ENCODE measurements at regions not wholly inside any gene's neighbourhood (a gene's known extent, or its start where the extent isn't known, plus 50 kb on each side); places are given as distances from the start of the nearest gene placed in this dataset.

- no peak for DNase-seq
These were observed 111.6 kb upstream of the GLI3 start for GRCh38 chr7:42348631-42349030.

DNA sequence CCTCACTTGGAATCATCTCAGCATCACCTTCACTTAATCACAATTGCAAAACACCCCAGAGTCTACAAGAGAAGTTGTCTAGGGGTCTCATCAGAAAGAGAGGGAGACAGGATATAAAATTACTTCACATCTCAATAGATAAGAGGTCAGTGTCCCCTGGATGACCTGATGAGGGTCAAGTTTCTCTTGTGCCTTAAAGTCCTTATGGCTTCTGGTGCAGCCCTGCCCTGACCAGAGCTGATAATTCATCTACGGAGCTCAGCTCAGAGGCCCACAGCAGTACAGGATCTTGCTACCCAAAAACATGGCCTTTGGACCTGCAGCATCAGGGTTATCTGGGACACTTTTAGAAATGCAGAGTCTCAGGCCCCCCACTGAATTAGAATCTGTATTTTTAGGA, 111.1 kb upstream of the GLI3 start:
- no peak for DNase-seq

GRCh38 chr7:42347616-42348015, 110.6 kb upstream of the GLI3 start:
- DNase-seq, result no peak

DNA sequence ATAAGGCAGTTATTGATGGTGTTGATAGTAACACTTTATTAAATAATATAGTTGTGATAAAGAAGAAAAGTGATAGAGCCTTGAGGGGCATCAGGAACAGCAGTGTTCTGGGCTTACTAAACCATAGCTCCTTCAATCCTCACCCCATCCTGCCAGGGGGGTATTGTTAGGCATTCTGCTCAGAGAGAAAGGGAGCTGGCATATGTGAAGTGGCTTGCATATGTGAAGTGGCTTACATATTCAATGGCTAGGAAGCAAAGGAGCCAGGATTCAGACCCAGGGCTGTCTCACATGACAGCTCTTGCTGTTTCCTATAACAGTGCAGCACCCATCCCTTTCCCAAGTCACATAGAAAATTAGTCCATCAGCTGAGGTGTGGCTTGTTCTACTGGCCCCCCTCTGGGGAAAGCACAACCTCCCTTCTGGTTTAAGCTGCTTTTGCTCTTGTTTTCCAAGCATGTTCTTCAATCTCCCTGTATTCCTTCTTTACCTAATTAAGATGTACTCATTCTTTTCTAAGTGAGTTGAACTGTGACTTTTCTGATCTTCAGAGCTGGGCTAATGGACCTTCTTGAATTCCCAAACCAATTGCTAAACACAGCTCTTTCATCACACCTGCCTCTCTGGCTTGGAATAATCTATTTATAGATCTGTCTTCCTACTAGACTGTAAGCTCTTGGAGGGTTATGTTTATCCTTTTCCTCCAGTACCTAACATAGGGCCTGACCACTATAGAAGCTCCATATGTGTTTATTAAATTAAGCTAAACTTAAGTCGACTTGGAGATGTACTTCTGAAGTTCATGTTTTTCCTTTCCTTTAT, 108.7 kb upstream of the GLI3 start:
- no peak for DNase-seq

DNA sequence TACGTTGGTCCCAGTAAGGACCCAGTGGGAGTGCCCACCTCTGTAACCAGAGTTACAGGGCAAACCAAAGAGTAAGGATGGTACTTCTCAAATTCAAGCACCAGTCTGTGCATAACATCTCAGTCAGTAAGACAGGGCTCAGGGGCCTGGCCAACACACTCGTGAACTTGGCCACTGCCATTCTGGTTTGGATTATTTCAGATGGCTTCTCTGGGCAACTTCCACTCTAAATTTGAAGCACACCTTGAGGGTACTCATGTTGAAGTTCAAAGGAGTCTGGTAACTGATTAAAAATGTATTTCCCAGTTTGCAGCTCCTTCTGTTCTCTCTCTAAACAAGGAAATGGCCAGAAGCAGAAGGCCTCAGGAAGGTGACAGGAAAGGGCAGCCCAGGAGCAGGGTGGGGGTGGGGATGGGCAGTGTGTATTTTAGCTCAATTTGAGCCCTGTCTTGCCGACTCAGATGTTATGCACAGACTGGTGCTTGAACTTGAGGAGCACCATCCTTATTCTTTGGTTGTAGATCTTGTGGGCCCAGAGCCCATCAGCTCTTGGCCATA, 107.3 kb upstream of the GLI3 start:
- DNase-seq, result no peak

GRCh38 chr7:42342381-42342780, 105.4 kb upstream of the GLI3 start:
- DNase-seq, result no peak

DNA sequence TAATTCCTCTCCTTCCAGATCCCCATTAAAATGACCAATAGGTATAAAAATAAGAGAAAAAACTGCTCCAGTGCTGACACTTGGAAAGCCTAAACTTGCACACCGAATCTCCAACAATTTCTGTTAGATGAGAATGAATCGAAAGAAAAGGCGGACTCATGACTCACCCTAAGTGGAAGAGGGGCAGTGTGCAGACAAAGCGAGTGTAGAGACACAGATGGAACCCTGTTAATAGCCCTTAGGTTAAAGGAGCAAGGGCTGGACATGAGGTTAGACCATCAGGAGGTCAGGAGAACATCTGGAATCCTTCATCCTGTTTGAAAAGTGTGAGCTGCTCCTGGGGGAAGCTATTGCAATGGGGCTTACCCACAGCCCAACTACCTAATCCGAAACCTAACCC, 103.4 kb upstream of the GLI3 start:
- DNase-seq, result no peak

DNA sequence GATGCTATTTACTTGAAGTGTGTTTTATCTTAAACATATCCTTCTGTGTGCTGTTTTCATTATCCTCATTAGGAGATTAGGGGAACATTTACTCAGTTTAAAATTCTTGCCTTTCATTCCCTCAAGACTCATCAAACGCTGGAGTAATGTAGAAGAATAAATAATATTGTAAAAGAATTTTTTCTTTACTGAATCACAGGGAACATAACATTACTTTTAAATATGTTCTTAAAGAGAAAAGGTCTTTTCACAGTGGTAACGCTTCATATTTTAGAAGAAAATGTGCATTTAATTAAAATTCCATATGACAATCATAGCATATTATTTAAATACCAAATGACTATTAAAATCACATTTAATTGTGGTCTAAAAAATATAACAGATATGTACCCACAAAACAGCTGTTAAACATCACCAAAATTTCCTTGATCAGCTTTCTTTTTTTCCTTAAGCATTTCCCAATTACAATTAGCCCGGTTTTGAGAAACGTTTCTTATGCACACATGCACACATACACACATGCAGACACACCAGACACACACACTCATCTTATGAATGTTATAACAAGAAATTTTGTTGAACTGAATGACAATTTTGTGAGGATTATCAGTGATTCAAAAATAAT, 102.0 kb upstream of the GLI3 start:
- no peak for DNase-seq

DNA sequence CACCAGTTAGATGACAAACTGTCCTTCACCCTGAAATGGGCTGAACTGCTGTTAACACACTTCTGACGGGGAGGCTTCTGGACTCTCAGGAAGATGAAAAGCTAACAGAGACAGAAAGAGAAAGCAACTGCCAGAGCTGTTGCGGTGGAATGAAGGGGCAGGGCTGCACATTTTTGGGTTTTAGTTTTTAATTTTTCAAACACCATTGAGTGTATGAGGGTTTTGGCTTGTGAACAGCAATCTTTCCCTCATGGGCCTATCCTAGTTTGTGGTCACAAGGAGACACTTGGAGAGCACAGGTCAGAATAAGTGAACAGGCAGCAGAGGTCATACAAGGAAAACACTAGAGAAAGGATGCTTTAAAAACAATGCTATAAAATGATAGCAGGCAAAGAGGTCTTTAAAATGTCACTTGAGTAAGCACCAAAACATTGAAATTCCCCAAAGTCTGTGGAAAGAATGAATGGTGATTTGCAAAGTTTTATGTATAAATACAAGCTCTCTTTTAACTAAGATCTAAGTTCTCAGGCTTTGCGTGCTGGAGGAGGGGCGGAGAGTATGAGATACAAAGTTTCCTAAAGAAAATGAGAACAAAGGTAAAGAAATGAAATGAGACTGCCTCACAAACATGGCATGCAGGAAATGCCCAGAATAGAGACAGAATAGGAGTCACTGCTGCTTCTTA, 101.4 kb upstream of the GLI3 start:
- no peak for DNase-seq

DNA sequence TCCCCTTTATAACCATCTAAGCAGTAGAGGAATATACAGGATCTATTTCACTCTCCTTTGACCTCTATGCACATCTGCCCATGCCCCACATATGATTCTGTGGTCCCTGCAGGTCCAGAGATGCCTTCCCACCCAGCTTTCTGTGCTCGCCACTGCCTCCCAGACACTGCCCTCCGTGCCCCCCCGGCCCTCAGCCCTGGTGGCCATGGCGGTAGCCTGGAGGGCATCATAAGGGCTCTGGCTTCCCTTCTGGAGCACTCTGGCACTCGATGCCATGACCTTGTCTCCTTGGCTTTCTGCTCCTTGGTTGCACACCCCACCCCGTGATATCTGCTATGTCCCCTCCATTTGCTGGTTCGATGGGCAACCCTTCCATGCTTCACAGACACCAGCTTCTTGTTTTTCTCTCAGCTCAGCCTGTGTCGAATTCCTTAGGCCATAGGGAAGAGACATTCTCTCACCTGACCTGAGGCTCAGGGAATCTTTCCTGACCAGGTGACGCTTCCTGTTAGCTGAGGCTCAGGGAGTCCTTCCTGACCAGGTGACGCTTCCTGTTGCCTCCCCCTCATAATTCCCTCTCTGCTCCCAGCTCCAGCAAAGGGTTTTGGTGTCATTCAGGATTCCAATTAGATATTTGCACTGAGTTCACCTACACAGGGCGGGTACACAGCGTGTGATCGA, 100.4 kb upstream of the GLI3 start:
- DNase-seq, result no peak

DNA sequence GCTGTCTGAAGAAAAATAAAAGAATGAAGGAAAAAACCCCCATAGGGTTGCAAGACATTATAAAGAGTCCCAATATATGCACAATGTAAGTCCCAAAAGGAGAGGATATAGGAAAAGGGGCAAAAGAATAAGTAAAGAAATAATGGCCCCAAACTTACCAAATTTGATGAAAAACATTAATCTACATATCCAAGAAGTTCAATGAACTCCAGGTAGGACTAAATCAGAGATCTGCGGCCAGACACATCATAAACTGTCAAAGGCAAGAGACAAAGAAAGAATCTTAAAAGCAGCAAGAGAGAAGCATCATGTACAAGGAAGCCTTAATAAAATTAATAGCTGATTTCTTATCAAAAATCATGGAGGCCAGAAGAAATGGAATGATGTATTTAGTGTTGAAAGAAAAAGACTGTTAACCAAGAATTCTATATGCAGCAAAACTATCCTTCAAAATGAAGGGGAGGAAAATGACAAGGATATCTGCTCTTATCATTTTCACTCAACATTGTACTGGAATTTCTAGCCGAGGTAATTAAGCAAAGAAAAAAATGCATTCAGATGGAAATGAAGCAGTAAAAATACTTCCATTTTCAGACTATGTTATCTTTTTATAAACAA, 95.7 kb upstream of the GLI3 start:
- DNase-seq, result no peak

GRCh38 chr7:42319631-42320030, 82.6 kb upstream of the GLI3 start:
- no peak for DNase-seq

DNA sequence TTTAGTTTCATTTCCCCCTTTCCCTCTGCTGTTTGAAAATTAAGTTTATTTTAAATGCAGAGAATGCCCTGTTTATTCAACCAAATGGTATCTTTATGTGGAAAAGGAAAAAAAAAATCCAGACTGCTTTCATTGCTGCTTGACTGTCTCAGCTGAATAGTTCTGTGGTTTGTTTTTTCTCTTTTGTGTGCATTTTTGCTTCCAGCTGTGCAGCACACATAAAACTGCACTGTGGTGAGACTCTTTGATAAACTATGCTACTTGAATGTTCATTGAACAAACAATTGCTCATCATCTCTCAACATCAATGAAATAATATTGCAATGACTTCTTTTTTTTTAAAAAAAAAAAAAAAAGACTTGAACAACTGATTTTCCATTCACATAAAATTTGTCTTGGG, 78.6 kb upstream of the GLI3 start:
- no peak for DNase-seq

DNA sequence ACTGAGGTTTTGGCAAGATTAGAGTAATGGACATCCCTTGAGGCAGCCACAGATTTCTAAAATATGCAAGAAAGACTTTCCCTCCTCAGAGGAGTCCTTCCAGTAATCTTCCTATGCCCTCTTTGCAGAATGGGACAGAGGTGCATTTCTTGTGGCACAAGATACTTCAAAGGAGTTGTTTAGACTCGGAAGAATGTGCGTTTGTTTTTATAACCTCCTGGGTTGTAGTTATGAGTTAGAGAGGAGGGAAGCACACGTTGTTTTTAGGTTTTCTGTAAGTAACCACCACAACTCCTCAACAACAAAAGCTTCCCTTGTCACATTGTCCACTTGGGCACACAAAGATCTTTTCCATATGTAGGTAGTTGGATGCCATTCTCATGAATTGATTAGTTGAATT, 78.1 kb upstream of the GLI3 start:
- no peak for DNase-seq

DNA sequence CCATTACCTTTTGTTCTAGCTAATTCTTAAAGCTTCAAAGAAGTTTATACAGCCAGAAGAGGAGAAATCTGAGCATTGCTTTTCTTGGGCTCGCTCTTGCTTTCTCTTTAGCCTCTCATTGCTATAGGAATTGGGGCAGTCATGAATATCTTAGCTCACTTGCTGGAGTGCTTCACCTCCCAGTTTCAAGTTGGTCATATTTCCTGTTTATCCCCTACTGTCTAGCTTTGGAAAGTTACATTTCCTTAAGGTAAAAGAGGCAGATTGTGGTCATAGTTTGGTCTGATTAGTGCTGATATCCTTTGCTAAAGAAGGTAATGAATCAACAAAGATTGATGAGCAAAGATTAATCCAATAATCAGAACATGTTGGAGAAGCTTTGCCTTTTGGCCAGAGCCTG, 77.7 kb upstream of the GLI3 start:
- no peak for DNase-seq

- DNase-seq, result no peak
These were observed 74.2 kb upstream of the GLI3 start for GRCh38 chr7:42311195-42311594.

GRCh38 chr7:42292991-42293521, 56.0 kb upstream of the GLI3 start:
- no peak for DNase-seq

GRCh38 chr7:42289473-42289872, 52.5 kb upstream of the GLI3 start:
- no peak for DNase-seq
